Renal cortex interstitium (tissue), 11 donors: ENCODE measurements at regions not wholly inside any gene's neighbourhood (a gene's known extent, or its start where the extent isn't known, plus 50 kb on each side); places are given as distances from the start of the nearest gene placed in this dataset.

Experiments used
- DNase-seq, 11 donors: peaks; one replicate each; pipeline ENCODE4 v3.0.0-alpha.2; 2013; ENCODE audit warnings: low read depth in 9 of 11, low spot score in 4 of 11; ENCODE audit errors: extremely low read depth in 1 of 11

- DNase-seq = no peak
Observed at GRCh38 chr17:31597646-31598398, 206.3 kb downstream of the RAB11FIP4 start.

DNA sequence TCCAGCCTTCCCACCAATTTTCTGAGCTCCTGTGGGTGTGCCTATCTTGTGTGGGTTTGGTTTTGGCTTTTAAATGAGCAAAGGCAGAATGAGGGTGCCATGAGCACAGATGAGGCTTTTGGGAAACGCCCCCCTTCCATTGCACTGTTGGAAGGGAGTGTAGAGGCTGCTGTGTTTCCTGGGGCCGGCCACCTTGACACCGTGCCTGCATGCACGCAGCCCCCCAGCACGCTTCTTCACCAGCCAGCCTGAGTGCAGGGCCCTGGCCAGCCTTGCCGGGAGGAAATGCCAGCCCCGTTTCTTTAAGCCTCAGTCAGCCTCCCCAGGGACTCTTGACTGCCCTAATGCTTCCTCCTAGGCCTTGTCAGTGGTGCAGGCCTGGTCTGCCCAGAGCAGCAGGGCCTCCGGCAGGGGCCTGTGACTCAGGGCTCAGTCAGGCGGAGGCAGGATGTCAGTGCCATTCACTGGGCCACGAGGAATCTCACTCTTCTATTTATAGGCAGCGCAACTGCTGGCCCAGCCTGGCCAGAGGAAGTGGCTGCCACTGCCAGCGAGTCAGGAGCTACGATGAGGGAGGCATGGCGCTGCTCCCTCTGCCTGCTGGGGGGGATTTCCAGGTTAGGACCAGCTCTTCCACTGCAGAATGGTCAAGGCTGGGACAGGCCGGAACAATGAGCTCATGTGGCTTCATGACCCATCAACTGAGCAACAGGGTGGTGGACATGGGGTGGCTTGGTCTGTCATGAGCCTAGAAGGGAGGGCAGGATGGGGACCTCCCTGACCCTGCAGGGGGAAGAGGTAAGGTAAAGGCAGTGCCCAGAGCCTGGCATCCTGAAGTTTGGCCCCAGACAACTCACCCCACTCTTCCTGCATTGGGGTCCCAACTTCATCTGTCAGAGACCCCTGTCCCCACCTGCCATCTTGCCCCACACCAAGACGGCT, 205.2 kb downstream of the RAB11FIP4 start:
- DNase-seq = no peak

DNA sequence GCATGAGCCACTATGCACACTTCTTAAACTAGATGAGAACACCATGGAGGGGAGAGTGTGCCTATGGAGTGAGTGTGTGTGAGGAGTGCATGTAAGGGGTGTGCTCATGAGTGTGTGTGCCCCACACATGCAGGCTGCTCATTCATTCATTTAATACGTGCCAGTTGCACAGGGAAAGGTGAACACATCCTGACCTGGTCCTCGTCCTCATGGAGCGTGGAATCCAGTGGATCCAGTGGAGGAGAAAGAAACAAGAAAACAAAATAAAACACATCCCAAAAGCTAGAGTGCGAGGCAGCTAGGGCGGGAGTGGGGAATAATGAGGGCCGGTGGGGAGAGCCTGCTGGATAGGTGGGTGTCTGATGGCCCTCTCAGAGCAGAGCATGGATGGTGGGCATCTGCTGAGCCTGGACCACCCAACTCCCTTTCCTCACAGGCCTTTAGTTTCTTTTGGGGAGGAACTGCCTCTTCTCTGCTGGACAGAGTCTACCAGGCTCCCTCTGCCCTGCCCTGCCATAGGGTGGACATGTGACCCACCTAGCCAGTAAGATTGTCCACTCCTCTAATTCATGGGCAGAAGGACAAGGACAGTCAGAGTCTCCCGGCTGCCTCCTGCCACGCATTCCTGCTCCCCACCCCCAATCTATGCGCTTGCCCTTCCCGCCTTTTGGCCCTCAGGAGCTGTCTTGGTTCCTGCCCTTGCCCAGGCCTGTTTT, 204.3 kb downstream of the RAB11FIP4 start:
- DNase-seq = no peak

DNA sequence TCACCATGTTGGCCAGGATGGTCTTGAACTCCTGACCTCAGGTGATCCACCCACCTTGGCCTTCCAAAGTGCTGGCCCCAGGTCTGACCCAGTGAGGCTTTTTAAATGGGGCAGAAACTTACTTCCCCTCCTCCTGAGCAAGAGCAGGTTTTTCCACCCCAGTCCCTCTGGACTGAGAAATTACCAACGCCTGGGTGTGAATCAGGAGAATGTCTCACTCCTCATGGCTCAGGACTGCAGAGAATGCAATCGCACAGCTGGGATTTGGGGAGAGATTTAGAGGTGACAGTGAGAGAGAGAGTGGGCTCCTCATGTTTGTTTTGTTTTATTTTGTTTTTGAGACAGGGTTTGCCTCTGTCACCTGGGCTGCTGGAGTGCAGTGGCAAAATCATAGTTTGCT, 203.6 kb downstream of the RAB11FIP4 start:
- no peak for DNase-seq

DNA sequence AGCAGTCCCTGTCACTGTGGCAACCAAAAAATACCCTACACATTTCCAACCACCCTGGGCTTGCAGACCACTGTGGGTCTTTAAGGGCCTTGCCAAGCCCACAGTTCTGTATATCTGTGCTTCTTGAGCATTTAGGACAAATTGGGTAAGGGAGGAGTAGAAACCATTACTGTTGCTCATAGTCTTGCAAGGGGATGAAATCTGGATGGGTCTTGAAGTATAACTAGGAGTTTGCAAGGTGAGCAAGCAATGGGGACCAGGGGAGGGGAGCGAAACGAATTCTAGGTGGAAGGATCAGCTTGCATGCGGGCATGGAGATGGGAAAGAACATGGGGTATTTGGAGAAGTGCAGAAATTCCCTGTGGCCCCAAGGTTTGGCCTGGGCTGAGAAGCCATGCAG, 202.9 kb downstream of the RAB11FIP4 start:
- DNase-seq = no peak

- no peak for DNase-seq
Observed at GRCh38 chr17:31593806-31594205, 202.3 kb downstream of the RAB11FIP4 start.

DNA sequence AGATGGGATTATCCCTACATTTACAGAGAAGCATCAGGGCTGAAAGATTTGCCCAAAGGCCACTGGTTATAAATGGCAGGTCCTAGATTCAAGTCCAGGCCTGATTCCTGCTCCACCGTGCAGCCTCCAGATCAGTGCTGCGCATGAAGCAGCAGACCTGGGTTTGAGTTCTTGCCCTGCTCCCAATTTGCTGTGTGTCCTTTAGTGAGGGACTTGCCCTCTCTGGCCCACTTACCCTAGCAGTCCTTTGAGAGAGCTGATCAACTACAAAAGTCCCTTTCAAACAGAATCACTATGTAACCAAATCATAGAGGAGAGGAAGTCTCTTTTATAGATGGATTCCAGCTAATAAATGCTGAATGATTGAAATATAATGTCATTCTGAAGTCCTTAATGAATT, 200.4 kb downstream of the RAB11FIP4 start:
- no peak for DNase-seq

DNA sequence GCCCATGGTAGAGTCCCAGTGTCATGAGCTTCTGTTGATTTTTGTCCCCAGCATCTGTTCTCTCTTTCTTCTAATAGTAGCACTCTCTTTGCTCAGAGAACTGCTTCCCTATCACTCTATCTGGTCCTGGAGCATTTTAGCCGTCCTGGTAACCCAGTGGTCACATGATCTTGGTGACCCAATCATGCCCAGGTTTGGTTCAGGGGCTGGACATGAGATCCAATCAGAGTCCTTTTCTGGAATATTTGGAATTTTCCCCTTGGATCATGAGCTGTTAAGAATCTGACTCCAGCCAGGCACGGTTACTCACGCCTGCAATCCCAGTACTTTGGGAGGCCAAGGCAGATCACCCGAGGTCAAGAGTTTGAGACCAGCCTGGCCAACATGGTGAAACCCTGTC, 197.0 kb downstream of the RAB11FIP4 start:
- no peak for DNase-seq

- no peak for DNase-seq
Observed at GRCh38 chr17:31588034-31588433, 196.6 kb downstream of the RAB11FIP4 start.
